ENCODE measurements at regions not wholly inside any gene's neighbourhood (a gene's known extent, or its start where the extent isn't known, plus 50 kb on each side); places are given as distances from the start of the nearest gene placed in this dataset.
A peak's percentile ranks its signal among the peaks of the same experiment; 100 is the strongest.
"Not testable (repeated sequence)": the region's sequence is repeated elsewhere in the genome, so short reads cannot be mapped to it uniquely, and the experiment has no call there.

GRCh38 chr20:5453745-5454144, 137.0 kb upstream of the PROKR2 start:
- H3K4me1 ChIP-seq (ENCODE audit: control insufficient read depth, insufficient read depth, low read length); DNase-seq; H3K4me3 ChIP-seq (ENCODE audit: low read length); H3K27me3 ChIP-seq (ENCODE audit: control insufficient read depth, insufficient read depth, low read length); H3K36me3 ChIP-seq (ENCODE audit: control insufficient read depth, insufficient read depth, low read length); H3K27ac ChIP-seq (ENCODE audit: low read length): not testable (repeated sequence)
- WGBS (ENCODE audit: insufficient coverage, low lambda C conversion rate) = no CpG with 5 or more reads among the region's 7 CpGs
- peaks cover 11% of the 10 kb centered on the region for H3K9me3 ChIP-seq (ENCODE audit: control insufficient read depth, low read depth, low read length)

- not testable (repeated sequence) for DNase-seq; H3K27ac ChIP-seq (ENCODE audit: low read length); H3K27me3 ChIP-seq (ENCODE audit: control insufficient read depth, insufficient read depth, low read length); H3K36me3 ChIP-seq (ENCODE audit: control insufficient read depth, insufficient read depth, low read length); H3K4me3 ChIP-seq (ENCODE audit: low read length); H3K4me1 ChIP-seq (ENCODE audit: control insufficient read depth, insufficient read depth, low read length)
- H3K9me3 ChIP-seq (ENCODE audit: control insufficient read depth, low read depth, low read length) = peaks cover 11% of the 10 kb centered on the region
- no CpG with 5 or more reads among the region's 38 CpGs for WGBS (ENCODE audit: insufficient coverage, low lambda C conversion rate)
Observed at GRCh38 chr20:5453316-5453715, 136.6 kb upstream of the PROKR2 start.

GRCh38 chr20:5452691-5453090, 135.9 kb upstream of the PROKR2 start:
- DNase-seq; H3K36me3 ChIP-seq (ENCODE audit: control insufficient read depth, insufficient read depth, low read length); H3K4me3 ChIP-seq (ENCODE audit: low read length); H3K27me3 ChIP-seq (ENCODE audit: control insufficient read depth, insufficient read depth, low read length); H3K4me1 ChIP-seq (ENCODE audit: control insufficient read depth, insufficient read depth, low read length); H3K27ac ChIP-seq (ENCODE audit: low read length): not testable (repeated sequence)
- peaks cover 11% of the 10 kb centered on the region for H3K9me3 ChIP-seq (ENCODE audit: control insufficient read depth, low read depth, low read length)
- WGBS (ENCODE audit: insufficient coverage, low lambda C conversion rate) = no CpG with 5 or more reads among the region's 30 CpGs

GRCh38 chr20:5452286-5452685, 135.5 kb upstream of the PROKR2 start:
- no CpG with 5 or more reads among the region's 26 CpGs for WGBS (ENCODE audit: insufficient coverage, low lambda C conversion rate)
- not testable (repeated sequence) for H3K4me1 ChIP-seq (ENCODE audit: control insufficient read depth, insufficient read depth, low read length); H3K27me3 ChIP-seq (ENCODE audit: control insufficient read depth, insufficient read depth, low read length); H3K36me3 ChIP-seq (ENCODE audit: control insufficient read depth, insufficient read depth, low read length); H3K27ac ChIP-seq (ENCODE audit: low read length); H3K4me3 ChIP-seq (ENCODE audit: low read length); DNase-seq
- peaks cover 11% of the 10 kb centered on the region for H3K9me3 ChIP-seq (ENCODE audit: control insufficient read depth, low read depth, low read length)

- peaks cover 3% of the 10 kb centered on the region for H3K27me3 ChIP-seq (ENCODE audit: control insufficient read depth, insufficient read depth, low read length)
- H3K9me3 ChIP-seq (ENCODE audit: control insufficient read depth, low read depth, low read length) = peaks cover 11% of the 10 kb centered on the region
- no peaks in the 10 kb centered on the region for H3K4me1 ChIP-seq (ENCODE audit: control insufficient read depth, insufficient read depth, low read length)
- no peak overlapping the region for H3K4me3 ChIP-seq (ENCODE audit: low read length)
- WGBS (ENCODE audit: insufficient coverage, low lambda C conversion rate) = no CpG with 5 or more reads among the region's 2 CpGs
- no peaks in the 10 kb centered on the region for H3K36me3 ChIP-seq (ENCODE audit: control insufficient read depth, insufficient read depth, low read length)
- H3K27ac ChIP-seq (ENCODE audit: low read length) = no peak overlapping the region
- DNase-seq = no peak
Observed at GRCh38 chr20:5451643-5452210, 135.0 kb upstream of the PROKR2 start.

GRCh38 chr20:5448449-5449118, 131.8 kb upstream of the PROKR2 start:
- 60% methylated on average over 1 of the region's 10 CpGs for WGBS (ENCODE audit: insufficient coverage, low lambda C conversion rate)
- H3K36me3 ChIP-seq (ENCODE audit: control insufficient read depth, insufficient read depth, low read length) = no peaks in the 10 kb centered on the region

GRCh38 chr20:5447188-5447587, 130.4 kb upstream of the PROKR2 start:
- H3K9me3 ChIP-seq (ENCODE audit: control insufficient read depth, low read depth, low read length) = peaks cover 4% of the 10 kb centered on the region
- no peak overlapping the region for H3K4me3 ChIP-seq (ENCODE audit: low read length)
- no CpG with 5 or more reads among the region's 5 CpGs for WGBS (ENCODE audit: insufficient coverage, low lambda C conversion rate)
- DNase-seq = no peak
- H3K4me1 ChIP-seq (ENCODE audit: control insufficient read depth, insufficient read depth, low read length) = no peaks in the 10 kb centered on the region
- no peak overlapping the region for H3K27ac ChIP-seq (ENCODE audit: low read length)
- peaks cover 11% of the 10 kb centered on the region for H3K27me3 ChIP-seq (ENCODE audit: control insufficient read depth, insufficient read depth, low read length)
- no peaks in the 10 kb centered on the region for H3K36me3 ChIP-seq (ENCODE audit: control insufficient read depth, insufficient read depth, low read length)

More at GRCh38 chr20:5448449-5449118, 131.8 kb upstream of the PROKR2 start:
- Histone ChIP-seq H3K27ac (ENCODE audit: low read length) (no peak overlapping the region), H3K4me3 (ENCODE audit: low read length) (no peak overlapping the region), H3K4me1 (ENCODE audit: control insufficient read depth, insufficient read depth, low read length) (no peaks in the 10 kb centered on the region), H3K27me3 (ENCODE audit: control insufficient read depth, insufficient read depth, low read length) (peaks cover 6% of the 10 kb centered on the region), H3K9me3 (ENCODE audit: control insufficient read depth, low read depth, low read length) (peaks cover 11% of the 10 kb centered on the region)
- DNase-seq = peak in 1 of 2 donors; percentile 16

GRCh38 chr20:5445611-5446010, 128.9 kb upstream of the PROKR2 start:
- no peaks in the 10 kb centered on the region for H3K36me3 ChIP-seq (ENCODE audit: control insufficient read depth, insufficient read depth, low read length)
- peaks cover 11% of the 10 kb centered on the region for H3K27me3 ChIP-seq (ENCODE audit: control insufficient read depth, insufficient read depth, low read length)
- H3K27ac ChIP-seq (ENCODE audit: low read length) = no peak overlapping the region
- no peaks in the 10 kb centered on the region for H3K4me1 ChIP-seq (ENCODE audit: control insufficient read depth, insufficient read depth, low read length)
- H3K9me3 ChIP-seq (ENCODE audit: control insufficient read depth, low read depth, low read length) = no peaks in the 10 kb centered on the region
- no peak overlapping the region for H3K4me3 ChIP-seq (ENCODE audit: low read length)
- no CpG with 5 or more reads among the region's 6 CpGs for WGBS (ENCODE audit: insufficient coverage, low lambda C conversion rate)
- no peak for DNase-seq

- Histone ChIP-seq H3K4me3 (ENCODE audit: low read length) (no peak overlapping the region), H3K9me3 (ENCODE audit: control insufficient read depth, low read depth, low read length) (no peaks in the 10 kb centered on the region), H3K27ac (ENCODE audit: low read length) (no peak overlapping the region), H3K4me1 (ENCODE audit: control insufficient read depth, insufficient read depth, low read length) (no peaks in the 10 kb centered on the region), H3K36me3 (ENCODE audit: control insufficient read depth, insufficient read depth, low read length) (no peaks in the 10 kb centered on the region), H3K27me3 (ENCODE audit: control insufficient read depth, insufficient read depth, low read length) (peaks cover 7% of the 10 kb centered on the region)
- WGBS (ENCODE audit: insufficient coverage, low lambda C conversion rate) = 67% methylated on average over 1 of the region's 5 CpGs
- DNase-seq = no peak
Observed at GRCh38 chr20:5442101-5442500, 125.3 kb upstream of the PROKR2 start.

GRCh38 chr20:5434116-5434515, 117.4 kb upstream of the PROKR2 start:
- no peak overlapping the region for H3K4me3 ChIP-seq (ENCODE audit: low read length)
- WGBS (ENCODE audit: insufficient coverage, low lambda C conversion rate) = no CpG with 5 or more reads among the region's 4 CpGs
- peaks cover 3% of the 10 kb centered on the region for H3K27me3 ChIP-seq (ENCODE audit: control insufficient read depth, insufficient read depth, low read length)
- no peaks in the 10 kb centered on the region for H3K36me3 ChIP-seq (ENCODE audit: control insufficient read depth, insufficient read depth, low read length)
- no peaks in the 10 kb centered on the region for H3K4me1 ChIP-seq (ENCODE audit: control insufficient read depth, insufficient read depth, low read length)
- H3K27ac ChIP-seq (ENCODE audit: low read length) = no peak overlapping the region
- no peak for DNase-seq
- no peaks in the 10 kb centered on the region for H3K9me3 ChIP-seq (ENCODE audit: control insufficient read depth, low read depth, low read length)

- Histone ChIP-seq H3K27me3 (ENCODE audit: control insufficient read depth, insufficient read depth, low read length) (peaks cover 3% of the 10 kb centered on the region), H3K27ac (ENCODE audit: low read length) (no peak overlapping the region), H3K9me3 (ENCODE audit: control insufficient read depth, low read depth, low read length) (no peaks in the 10 kb centered on the region), H3K4me1 (ENCODE audit: control insufficient read depth, insufficient read depth, low read length) (no peaks in the 10 kb centered on the region), H3K4me3 (ENCODE audit: low read length) (no peak overlapping the region), H3K36me3 (ENCODE audit: control insufficient read depth, insufficient read depth, low read length) (no peaks in the 10 kb centered on the region)
- WGBS (ENCODE audit: insufficient coverage, low lambda C conversion rate) = no CpG with 5 or more reads among the region's 3 CpGs
- no peak for DNase-seq
Observed at GRCh38 chr20:5433352-5433751, 116.6 kb upstream of the PROKR2 start.
